Neuronal stem cell (in vitro differentiated cells): ENCODE measurements at regions not wholly inside any gene's neighbourhood (a gene's known extent, or its start where the extent isn't known, plus 50 kb on each side); places are given as distances from the start of the nearest gene placed in this dataset.

Experiments used
- DNase-seq: peaks from one replicate; pipeline ENCODE4 v3.0.0-alpha.2; 2013; ENCODE audit warnings: low spot score
- H2AFZ ChIP-seq: one replicate; pipeline ENCODE4 v1.6.1; 2013; ENCODE audit warnings: mild to moderate bottlenecking, low read length, inconsistent platforms
- H2AK5ac ChIP-seq: 2 replicates; pipeline ENCODE4 v1.6.1; 2013; ENCODE audit warnings: low read depth, mild to moderate bottlenecking, inconsistent platforms, low read length, moderate library complexity, mixed read lengths
- H2BK120ac ChIP-seq: 2 replicates; pipeline ENCODE4 v1.6.1; 2013; ENCODE audit warnings: low read depth, mild to moderate bottlenecking, inconsistent platforms, low read length, moderate library complexity, mixed read lengths
- H2BK12ac ChIP-seq: one replicate; pipeline ENCODE4 v1.6.1; 2013; ENCODE audit warnings: low read length, inconsistent platforms
- H2BK15ac ChIP-seq: 2 replicates; pipeline ENCODE4 v1.6.1; 2013; ENCODE audit warnings: mild to moderate bottlenecking, low read length, inconsistent platforms, mixed read lengths
- H2BK5ac ChIP-seq: one replicate; pipeline ENCODE4 v1.6.1; 2013; ENCODE audit warnings: inconsistent platforms, mild to moderate bottlenecking, low read length, moderate library complexity
- H3K14ac ChIP-seq: one replicate; pipeline ENCODE4 v1.6.1; 2013; ENCODE audit warnings: low read length, inconsistent platforms
- H3K18ac ChIP-seq: 2 replicates; pipeline ENCODE4 v1.6.1; 2013; ENCODE audit warnings: low read length, inconsistent platforms
- H3K23ac ChIP-seq: 2 replicates; pipeline ENCODE4 v1.6.1; 2013; ENCODE audit warnings: low read depth, mild to moderate bottlenecking, mixed read lengths, low read length, inconsistent platforms; ENCODE audit not compliant: poor library complexity
- H3K27ac ChIP-seq: replicated peaks from 3 replicates; pipeline ENCODE4 v1.5.1; 2013; ENCODE audit warnings: low read length, inconsistent platforms
- H3K27me3 ChIP-seq, 3 experiments: 2 replicates each; pipeline ENCODE4 v1.6.1; 2013; ENCODE audit warnings: low read length in 3 of 3, mild to moderate bottlenecking in 2 of 3, inconsistent platforms in 1 of 3, low read depth in 1 of 3, mixed read lengths in 1 of 3, moderate library complexity in 1 of 3; ENCODE audit not compliant: control insufficient read depth in 3 of 3, insufficient read depth in 3 of 3
- H3K36me3 ChIP-seq, 2 donors: replicated peaks in 1 of 2; 2 replicates each; pipeline ENCODE4 v1.6.1; 2013; ENCODE audit warnings: low read length in 2 of 2; ENCODE audit not compliant: control insufficient read depth in 2 of 2, insufficient read depth in 2 of 2
- H3K4ac ChIP-seq: 2 replicates; pipeline ENCODE4 v1.6.1; 2013; ENCODE audit warnings: inconsistent platforms, mild to moderate bottlenecking, low read length, moderate library complexity
- H3K4me1 ChIP-seq, 2 donors: 1 replicate in 1 of 2; 2 replicates in 1 of 2; pipeline ENCODE4 v1.6.1; 2013; ENCODE audit warnings: low read length in 2 of 2, low read depth in 1 of 2; ENCODE audit not compliant: control insufficient read depth in 2 of 2, insufficient read depth in 1 of 2
- H3K4me2 ChIP-seq: one replicate; pipeline ENCODE4 v1.6.1; 2013; ENCODE audit warnings: mild to moderate bottlenecking, low read length, inconsistent platforms; ENCODE audit not compliant: insufficient read depth, poor library complexity, severe bottlenecking
- H3K4me3 ChIP-seq, 2 donors: 2 replicates each; pipeline ENCODE4 v1.5.1; 2013; ENCODE audit warnings: low read length in 2 of 2, mild to moderate bottlenecking in 2 of 2, inconsistent platforms in 1 of 2, moderate library complexity in 1 of 2
- H3K79me1 ChIP-seq: one replicate; pipeline ENCODE4 v1.6.1; 2013; ENCODE audit warnings: low read depth, mild to moderate bottlenecking, inconsistent platforms, low read length, moderate library complexity
- H3K9ac ChIP-seq: one replicate; pipeline ENCODE4 v1.6.1; 2013; ENCODE audit warnings: mild to moderate bottlenecking, low read depth, low read length, inconsistent platforms; ENCODE audit not compliant: poor library complexity
- H3K9me3 ChIP-seq, 2 donors: replicated peaks in 1 of 2; 2 replicates each; pipeline versions ENCODE3 to v1.6.1; 2013; ENCODE audit warnings: low read length in 2 of 2, mild to moderate bottlenecking in 2 of 2, inconsistent platforms in 1 of 2, low read depth in 1 of 2, mixed read lengths in 1 of 2, moderate library complexity in 1 of 2; ENCODE audit not compliant: control insufficient read depth in 2 of 2, insufficient read depth in 1 of 2
- H4K8ac ChIP-seq: one replicate; pipeline ENCODE4 v1.6.1; 2013; ENCODE audit warnings: low read depth, mild to moderate bottlenecking, inconsistent platforms, low read length, moderate library complexity
- H4K91ac ChIP-seq: one replicate; pipeline ENCODE4 v1.6.1; 2013; ENCODE audit warnings: low read length, low read depth, mild to moderate bottlenecking, inconsistent platforms; ENCODE audit not compliant: poor library complexity
- WGBS, 2 donors: extraction: QIAGEN DNeasy Blood & Tissue Kit; methylation state at CpG; one replicate each; pipeline ENCODE4 v1.1.7; 2013; ENCODE audit warnings: missing lambda C conversion rate in 2 of 2, mixed read lengths in 1 of 2; ENCODE audit not compliant: insufficient read length in 2 of 2, insufficient replicate concordance in 1 of 2; ENCODE audit errors: extremely low coverage in 2 of 2; 5-methylcytosine and 5-hydroxymethylcytosine counted together

DNA sequence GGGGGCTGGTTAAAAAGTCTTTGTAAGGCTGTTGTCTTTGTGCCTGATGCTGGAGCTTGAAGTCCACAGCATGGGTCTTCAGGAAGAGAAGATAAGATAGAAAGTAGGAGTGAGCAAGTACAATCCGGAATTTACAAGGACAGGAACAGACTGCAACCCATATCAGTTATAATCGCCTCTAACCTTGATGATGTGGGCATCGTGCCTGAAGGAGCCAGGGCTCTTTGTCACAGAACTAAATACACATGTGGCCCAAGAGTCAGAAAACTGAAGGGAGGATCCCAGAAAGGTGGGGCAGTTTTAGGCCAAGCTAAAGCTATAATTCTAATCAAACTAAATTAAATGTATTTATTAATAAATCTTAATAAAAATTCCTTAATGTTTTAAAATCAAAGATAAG, 132.2 kb downstream of the TMCO5A start:
- no peak for DNase-seq
- no peak overlapping the region for H3K14ac ChIP-seq
- H3K23ac ChIP-seq: no peak overlapping the region
- no peaks in the 10 kb centered on the region for H3K27me3 ChIP-seq
- no peak overlapping the region for H2BK15ac ChIP-seq
- no peak overlapping the region for H2BK120ac ChIP-seq
- H3K36me3 ChIP-seq: no peaks in the 10 kb centered on the region
- H3K4me1 ChIP-seq: peaks cover 13 to 36% of the 10 kb centered on the region in 2 donors
- H4K8ac ChIP-seq: no peak overlapping the region
- WGBS, 2 donors: no CpG with 5 or more reads among the region's 3 CpGs
- no peaks in the 10 kb centered on the region for H3K79me1 ChIP-seq
- H3K9me3 ChIP-seq: no peaks in the 10 kb centered on the region
- no peak overlapping the region for H3K4ac ChIP-seq
- no peak overlapping the region for H3K4me2 ChIP-seq
- H2BK5ac ChIP-seq: no peak overlapping the region
- no peak overlapping the region for H4K91ac ChIP-seq
- no peak overlapping the region for H2AFZ ChIP-seq
- no peak overlapping the region for H3K27ac ChIP-seq
- H3K4me3 ChIP-seq: no peak overlapping the region
- H3K9ac ChIP-seq: no peak overlapping the region
- H3K18ac ChIP-seq: no peak overlapping the region
- H2BK12ac ChIP-seq: no peak overlapping the region
- H2AK5ac ChIP-seq: no peak overlapping the region

DNA sequence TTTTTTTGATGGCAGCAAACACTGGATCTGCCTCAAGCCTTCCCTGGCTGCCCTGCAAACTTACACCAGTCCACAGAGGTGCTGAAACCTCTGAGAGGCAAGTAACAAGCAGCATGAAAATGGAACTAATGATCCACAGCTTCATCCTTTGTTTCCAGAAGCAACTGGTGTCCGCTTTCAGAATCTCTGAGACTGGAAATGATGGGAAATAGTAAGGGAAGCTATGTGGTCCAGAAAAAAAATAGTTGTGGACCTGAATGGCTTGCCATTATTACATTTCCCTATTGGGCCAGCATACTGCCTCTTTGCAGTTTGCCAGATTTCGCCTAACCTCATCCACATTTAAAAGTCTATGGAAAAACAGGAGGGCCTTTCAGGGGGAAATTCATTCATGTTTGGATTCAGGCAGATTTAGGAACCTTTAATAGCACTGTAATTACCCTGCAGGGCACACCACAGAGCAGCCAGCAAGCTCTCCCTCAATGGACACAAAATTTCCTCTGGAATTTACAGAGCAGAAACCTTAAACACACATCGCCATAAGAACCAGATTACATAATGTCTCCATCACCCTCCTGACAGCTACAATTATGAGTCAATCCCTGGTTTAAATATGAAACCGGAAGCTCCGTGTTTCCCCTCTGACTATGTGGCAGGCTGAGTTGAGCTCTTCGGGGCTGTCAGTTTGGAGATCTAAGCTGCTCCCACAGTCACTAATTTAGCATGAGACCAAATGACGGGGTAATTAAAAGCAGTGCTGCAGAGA, 134.4 kb downstream of the TMCO5A start:
- peaks cover 17 to 40% of the 10 kb centered on the region in 2 donors for H3K4me1 ChIP-seq
- no peak overlapping the region for H2BK15ac ChIP-seq
- H3K79me1 ChIP-seq: no peaks in the 10 kb centered on the region
- no peaks in the 10 kb centered on the region for H3K36me3 ChIP-seq
- H2BK5ac ChIP-seq: no peak overlapping the region
- H3K4me3 ChIP-seq: peak overlapping the region in 1 of 2 donors; percentile 36
- H3K9ac ChIP-seq: no peak overlapping the region
- H2BK12ac ChIP-seq: no peak overlapping the region
- H2AFZ ChIP-seq: peak overlapping the region; percentile 55
- no peaks in the 10 kb centered on the region for H3K9me3 ChIP-seq
- no peak overlapping the region for H4K91ac ChIP-seq
- no peaks in the 10 kb centered on the region for H3K27me3 ChIP-seq
- H2BK120ac ChIP-seq: no peak overlapping the region
- H2AK5ac ChIP-seq: no peak overlapping the region
- WGBS, 2 donors: no CpG with 5 or more reads among the region's 7 CpGs
- no peak overlapping the region for H4K8ac ChIP-seq
- H3K23ac ChIP-seq: no peak overlapping the region
- no peak overlapping the region for H3K14ac ChIP-seq
- no peak overlapping the region for H3K4ac ChIP-seq
- H3K4me2 ChIP-seq: peak overlapping the region; percentile 35
- DNase-seq: no peak
- H3K18ac ChIP-seq: no peak overlapping the region
- H3K27ac ChIP-seq: peak overlapping the region; percentile 41

DNA sequence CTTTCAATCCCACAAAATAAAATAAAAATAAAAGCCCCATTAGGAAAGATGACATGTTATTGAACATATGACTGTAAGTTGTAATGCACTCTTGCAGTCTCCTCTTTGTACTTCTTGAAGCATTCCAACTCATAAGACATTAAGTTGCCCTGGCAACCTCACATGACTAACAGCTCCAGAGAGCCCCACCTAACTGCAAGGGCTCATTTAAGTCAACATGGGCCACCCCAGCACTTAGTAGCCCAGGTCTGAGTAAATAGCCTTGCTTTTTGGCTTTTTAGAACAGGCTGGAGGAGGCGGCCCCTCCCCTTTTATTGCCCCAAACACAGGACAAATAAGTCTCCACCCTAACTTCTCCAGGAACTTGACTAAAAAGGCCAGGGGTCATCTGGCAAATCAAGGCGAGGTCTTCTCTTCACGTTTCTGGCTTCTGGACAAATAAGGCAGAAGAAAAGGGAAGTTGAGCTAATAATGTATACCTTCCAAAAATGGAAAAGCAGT, 135.1 kb downstream of the TMCO5A start:
- Histone ChIP-seq H3K27me3 (no peaks in the 10 kb centered on the region), H2BK120ac (no peak overlapping the region), H3K4me2 (no peak overlapping the region), H3K4me3 (peak overlapping the region in 1 of 2 donors; percentile 36), H3K23ac (no peak overlapping the region), H3K4ac (no peak overlapping the region), H2AK5ac (no peak overlapping the region), H3K14ac (no peak overlapping the region), H3K27ac (no peak overlapping the region), H3K9me3 (no peaks in the 10 kb centered on the region), H2BK15ac (no peak overlapping the region), H3K4me1 (peaks cover 19 to 46% of the 10 kb centered on the region in 2 donors), H3K18ac (no peak overlapping the region), H3K79me1 (no peaks in the 10 kb centered on the region), H2AFZ (peak overlapping the region; percentile 55), H3K9ac (no peak overlapping the region), H2BK5ac (peak overlapping the region; percentile 15), H4K91ac (no peak overlapping the region), H4K8ac (no peak overlapping the region), H2BK12ac (no peak overlapping the region), H3K36me3 (no peaks in the 10 kb centered on the region)
- WGBS, 2 donors: no CpG with 5 or more reads among the region's 3 CpGs
- no peak for DNase-seq

DNA sequence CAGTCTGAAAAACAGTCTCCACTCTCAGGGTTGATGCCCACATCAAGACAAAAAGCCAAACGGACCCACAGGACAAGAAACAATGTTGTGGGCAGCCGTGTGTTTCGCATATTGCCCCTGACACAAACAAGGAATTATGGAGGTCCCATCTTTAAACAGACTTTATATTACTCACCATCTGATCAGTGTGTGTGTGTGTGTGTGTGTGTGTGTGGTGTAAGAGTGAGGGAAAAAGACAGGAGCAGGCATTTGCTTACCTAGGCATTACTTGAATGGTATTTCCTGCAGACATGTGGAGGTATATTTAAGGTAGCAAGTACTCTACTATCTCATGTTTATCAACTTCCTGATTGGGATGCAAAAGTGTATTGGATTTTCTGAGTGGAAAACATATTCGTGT, 136.3 kb downstream of the TMCO5A start:
- Histone ChIP-seq H2AFZ (no peak overlapping the region), H3K9me3 (no peaks in the 10 kb centered on the region), H4K8ac (no peak overlapping the region), H3K79me1 (no peaks in the 10 kb centered on the region), H3K4ac (no peak overlapping the region), H2BK15ac (no peak overlapping the region), H3K27me3 (no peaks in the 10 kb centered on the region), H3K18ac (no peak overlapping the region), H2BK120ac (no peak overlapping the region), H3K14ac (no peak overlapping the region), H3K4me2 (no peak overlapping the region), H3K4me1 (peaks cover 23 to 58% of the 10 kb centered on the region in 2 donors), H3K36me3 (no peaks in the 10 kb centered on the region), H2BK12ac (no peak overlapping the region), H4K91ac (no peak overlapping the region), H3K4me3 (no peak overlapping the region), H3K23ac (no peak overlapping the region), H3K9ac (no peak overlapping the region), H2AK5ac (no peak overlapping the region), H2BK5ac (no peak overlapping the region), H3K27ac (no peak overlapping the region)
- no peak for DNase-seq
- WGBS, 2 donors: no CpG with 5 or more reads among the region's 4 CpGs
